ENCODE measurements at regions not wholly inside any gene's neighbourhood (a gene's known extent, or its start where the extent isn't known, plus 50 kb on each side); places are given as distances from the start of the nearest gene placed in this dataset.

GRCh38 chr3:166837535-166837934, 542.6 kb downstream of the ZBBX start:
- no peak for TF ChIP-seq EP300 (IDR thresholded peaks at IDR 0.05)
- no peak for TF ChIP-seq POLR2A (IDR thresholded peaks at IDR 0.05; ENCODE audit: low read depth)

Measured in esophagus muscularis mucosa (tissue), 2 donors.